GM12874 (cell line): ENCODE measurements at regions not wholly inside any gene's neighbourhood (a gene's known extent, or its start where the extent isn't known, plus 50 kb on each side); places are given as distances from the start of the nearest gene placed in this dataset.

Experiments used
- CTCF ChIP-seq: IDR thresholded peaks from 2 replicates; pipeline ENCODE4 v1.5.1; 2011; ENCODE audit warnings: low read depth, mild to moderate bottlenecking, control low read depth, low read length, moderate library complexity; ENCODE audit not compliant: insufficient read depth

GRCh38 chr10:85224366-85224940 is 896.1 kb downstream of the CCSER2 start:
- no peak for TF ChIP-seq CTCF

GRCh38 chr10:85225311-85225710 is 896.9 kb downstream of the CCSER2 start:
- TF ChIP-seq CTCF = no peak

- TF ChIP-seq CTCF = no peak
These were observed 898.2 kb downstream of the CCSER2 start for GRCh38 chr10:85226596-85226995.

- no peak for TF ChIP-seq CTCF
These were observed 900.3 kb downstream of the CCSER2 start for GRCh38 chr10:85228726-85229125.

- TF ChIP-seq CTCF = no peak
These were observed 903.3 kb downstream of the CCSER2 start for GRCh38 chr10:85231534-85232270.

- TF ChIP-seq CTCF = no peak
These were observed 906.9 kb downstream of the CCSER2 start for GRCh38 chr10:85235258-85235657.

- no peak for TF ChIP-seq CTCF
These were observed 910.3 kb downstream of the CCSER2 start for GRCh38 chr10:85238676-85239075.
